ENCODE measurements at regions not wholly inside any gene's neighbourhood (a gene's known extent, or its start where the extent isn't known, plus 50 kb on each side); places are given as distances from the start of the nearest gene placed in this dataset.
"Not testable (repeated sequence)": the region's sequence is repeated elsewhere in the genome, so short reads cannot be mapped to it uniquely, and the experiment has no call there.

GRCh38 chr5:5831622-5832021, 409.1 kb downstream of the ICE1 start:
- not testable (repeated sequence) for DNase-seq

DNA sequence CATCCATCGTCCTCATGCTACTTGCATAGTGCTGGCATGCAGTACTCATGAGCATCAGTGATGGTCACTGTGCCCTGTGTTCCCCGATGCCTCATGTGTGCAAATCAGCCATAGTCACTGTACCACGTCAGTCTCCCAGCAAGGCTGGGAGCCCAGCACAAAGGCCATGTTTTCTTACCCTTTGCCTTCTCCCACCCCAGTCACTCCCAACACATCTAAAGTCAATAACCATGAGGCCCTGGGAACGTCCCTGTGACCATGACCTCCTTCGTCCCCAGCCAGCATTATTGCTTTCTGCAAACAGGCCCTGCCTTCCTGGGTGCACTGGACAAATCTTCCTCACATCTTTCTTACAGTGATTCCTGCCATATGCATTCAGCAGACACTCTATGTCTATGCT, 406.1 kb downstream of the ICE1 start:
- no peak for DNase-seq

DNA sequence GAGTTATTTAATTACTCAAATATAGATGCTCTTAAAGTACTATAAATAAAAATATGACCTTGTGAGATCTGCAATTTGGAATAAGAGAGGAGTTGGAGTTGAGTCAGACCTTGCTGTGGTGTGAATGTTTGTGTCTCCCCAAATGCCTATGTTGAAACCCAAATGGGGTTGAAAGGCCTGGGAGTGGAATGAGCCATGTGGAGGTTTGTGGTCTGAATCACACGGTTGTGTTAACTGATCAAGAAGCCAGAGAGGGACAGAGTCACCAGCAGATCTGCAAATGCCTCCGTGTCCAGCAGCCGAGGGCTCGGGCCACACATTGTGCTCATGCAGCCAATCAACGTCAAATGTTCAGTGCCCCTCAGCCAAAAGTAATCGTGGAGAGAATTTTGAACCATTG, 404.4 kb downstream of the ICE1 start:
- no peak for DNase-seq

DNA sequence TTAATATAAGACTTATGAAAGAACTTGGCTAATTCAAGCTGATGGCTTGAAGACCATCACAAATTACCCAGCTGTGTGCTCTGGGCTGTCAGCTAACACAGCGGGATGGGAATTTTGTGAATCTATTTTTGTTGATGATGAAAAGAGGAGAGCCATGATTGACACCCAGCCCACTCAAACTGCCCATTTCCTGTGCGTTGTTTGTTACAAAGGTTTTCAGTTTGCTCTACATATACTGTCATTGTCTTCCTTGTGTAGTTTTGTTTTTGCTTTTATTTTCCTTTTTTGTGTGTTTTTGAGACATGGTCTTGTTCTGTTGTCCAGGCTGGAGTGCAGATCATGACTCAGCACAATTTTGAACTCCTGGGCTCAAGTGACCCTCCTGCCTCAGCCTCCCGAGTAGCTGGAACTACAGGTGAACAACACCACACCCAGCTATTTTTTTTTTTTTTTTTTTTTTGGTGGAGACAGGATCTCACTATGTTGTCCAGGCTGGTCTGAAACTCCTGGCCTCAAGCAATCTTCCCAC, 400.3 kb downstream of the ICE1 start:
- DNase-seq, result no peak

GRCh38 chr5:5816960-5817359, 394.5 kb downstream of the ICE1 start:
- DNase-seq, result no peak

DNA sequence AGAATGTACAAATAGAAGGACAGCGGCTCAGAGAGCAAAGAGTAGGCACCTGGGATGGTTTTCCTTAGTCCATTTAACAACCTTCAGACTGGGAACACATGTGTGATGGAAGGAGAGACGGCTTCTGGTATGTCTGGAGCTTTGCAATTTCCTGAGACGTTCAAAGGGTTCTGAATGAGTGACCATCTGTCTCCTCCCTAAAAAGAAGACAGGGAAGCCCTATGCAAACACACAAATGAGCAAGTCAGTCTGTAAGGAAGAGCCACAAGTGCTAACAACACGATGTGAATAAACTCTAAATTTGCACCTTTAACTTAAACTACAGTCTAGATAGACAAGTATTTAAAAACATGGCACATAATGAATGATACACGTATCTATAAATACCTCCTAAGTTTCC, 391.0 kb downstream of the ICE1 start:
- no peak for DNase-seq

DNA sequence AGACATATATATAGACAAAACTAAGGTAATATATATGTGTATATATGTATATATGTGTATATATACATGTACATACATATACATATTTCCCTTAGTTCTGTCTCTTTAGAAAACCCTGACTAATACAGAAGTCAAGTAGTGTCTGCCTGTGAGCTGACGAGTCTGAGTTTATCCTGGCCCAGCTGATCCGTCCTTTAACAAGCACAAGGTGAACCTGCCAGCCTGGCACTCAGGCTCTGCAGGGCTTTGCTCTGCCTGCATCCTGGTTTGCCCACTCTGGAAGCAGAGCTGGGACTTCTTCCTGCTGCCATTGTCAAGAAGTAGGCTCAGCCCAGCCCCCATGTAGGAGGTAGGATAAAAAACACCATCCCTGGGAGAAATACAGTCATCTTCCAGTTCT, 388.0 kb downstream of the ICE1 start:
- DNase-seq, result no peak

- DNase-seq, result no peak
Observed at GRCh38 chr5:5805916-5806315, 383.4 kb downstream of the ICE1 start.

DNA sequence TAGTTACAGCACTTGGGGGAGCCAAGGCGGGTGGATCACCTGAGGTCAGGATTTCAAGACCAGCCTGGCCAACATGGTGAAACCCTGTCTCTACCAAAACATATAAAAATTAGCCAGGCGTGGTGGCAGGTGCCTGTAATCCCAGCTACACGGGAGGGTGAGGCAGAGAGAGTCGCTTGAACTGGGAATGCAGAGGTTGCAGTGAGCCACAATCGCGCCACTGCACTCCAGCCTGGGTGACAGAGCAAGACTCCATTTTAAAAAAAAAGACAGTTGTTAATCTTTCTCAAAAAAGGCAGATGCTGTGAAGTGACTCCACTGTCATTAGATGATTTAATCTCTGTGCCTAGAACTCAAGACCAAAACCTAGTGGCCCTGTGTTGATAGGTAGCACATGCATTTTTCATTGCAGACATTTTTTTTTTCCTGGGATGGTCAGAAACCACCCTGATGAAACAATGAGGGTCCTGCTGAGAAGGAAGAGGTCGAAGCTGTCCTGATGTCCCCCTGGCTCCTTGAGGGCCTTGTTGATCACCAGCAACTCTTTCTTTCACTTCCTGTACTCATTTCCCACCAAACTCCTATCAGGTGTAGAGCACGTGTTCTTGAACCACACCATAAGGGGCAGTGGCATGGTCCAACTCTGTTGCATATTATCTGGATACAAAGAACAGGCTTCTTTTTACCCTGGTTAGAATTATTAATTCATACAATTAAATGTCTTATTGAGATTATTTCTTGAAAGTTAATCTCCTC, 382.2 kb downstream of the ICE1 start:
- no peak for DNase-seq

- DNase-seq, result no peak
Observed at GRCh38 chr5:5800801-5801761, 378.6 kb downstream of the ICE1 start.

GRCh38 chr5:5799826-5800225, 377.3 kb downstream of the ICE1 start:
- no peak for DNase-seq

DNA sequence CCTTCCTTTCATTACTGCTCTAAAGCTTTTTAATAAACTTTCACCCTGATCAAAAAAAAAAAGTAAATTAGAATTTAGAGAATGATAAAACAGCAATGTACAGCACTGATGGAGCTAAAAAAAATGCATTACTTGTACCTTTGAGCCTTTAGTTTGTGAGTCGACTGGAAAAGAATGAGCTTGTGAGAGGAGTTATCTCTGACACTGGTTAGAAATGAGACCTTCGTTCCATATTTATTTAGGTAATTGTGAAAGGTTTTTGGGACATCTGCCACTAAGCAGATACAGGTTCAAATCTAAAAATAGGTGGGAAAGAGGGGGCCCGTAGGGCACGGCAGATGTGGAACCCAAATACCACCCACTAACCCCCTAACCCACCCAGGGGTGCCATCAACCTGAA, 376.8 kb downstream of the ICE1 start:
- DNase-seq, result no peak

DNA sequence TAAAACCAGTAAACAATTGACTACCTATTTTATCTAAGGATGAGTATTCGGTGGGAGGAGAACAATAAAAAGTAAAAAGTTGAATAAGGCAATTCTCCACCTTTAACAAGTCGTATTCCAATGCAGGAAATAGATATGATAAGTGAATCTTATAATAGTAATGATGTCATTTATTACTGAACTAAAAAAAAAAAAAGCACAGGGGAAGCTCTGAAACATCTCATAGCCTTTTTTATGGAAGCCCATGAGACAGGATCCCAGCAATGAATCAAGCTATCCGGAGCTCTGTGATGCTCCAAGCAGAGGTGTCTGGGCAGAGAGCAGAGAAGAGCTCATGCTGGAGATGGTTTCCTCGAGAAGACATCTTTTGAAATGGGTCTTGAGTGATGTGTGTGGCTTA, 376.0 kb downstream of the ICE1 start:
- DNase-seq, result no peak

- DNase-seq, result no peak
Observed at GRCh38 chr5:5798041-5798440, 375.6 kb downstream of the ICE1 start.

GRCh38 chr5:5795074-5795771, 372.7 kb downstream of the ICE1 start:
- DNase-seq, result no peak

DNA sequence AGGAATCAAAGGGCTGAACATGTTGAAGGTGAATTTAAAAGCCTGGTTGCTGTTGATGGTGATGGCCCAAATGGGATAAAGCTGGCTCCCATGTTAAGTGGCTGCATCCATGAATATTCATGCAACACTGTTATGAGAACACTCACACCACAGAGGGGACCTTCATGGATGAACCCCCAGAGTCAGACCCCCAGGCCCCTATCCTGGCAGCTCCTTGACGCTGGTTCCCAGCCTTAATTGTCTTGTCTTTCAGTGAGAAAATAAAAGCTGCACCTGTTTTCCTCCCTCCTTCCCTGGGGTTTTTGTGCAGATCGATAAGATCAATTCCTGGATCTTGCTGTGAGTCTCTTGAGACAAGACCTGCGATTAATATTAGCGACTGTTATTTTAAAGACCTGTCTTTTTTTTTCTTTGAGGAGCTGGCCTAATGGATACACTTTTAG, 371.7 kb downstream of the ICE1 start:
- no peak for DNase-seq

- no peak for DNase-seq
Observed at GRCh38 chr5:5793242-5794117, 371.0 kb downstream of the ICE1 start.

DNA sequence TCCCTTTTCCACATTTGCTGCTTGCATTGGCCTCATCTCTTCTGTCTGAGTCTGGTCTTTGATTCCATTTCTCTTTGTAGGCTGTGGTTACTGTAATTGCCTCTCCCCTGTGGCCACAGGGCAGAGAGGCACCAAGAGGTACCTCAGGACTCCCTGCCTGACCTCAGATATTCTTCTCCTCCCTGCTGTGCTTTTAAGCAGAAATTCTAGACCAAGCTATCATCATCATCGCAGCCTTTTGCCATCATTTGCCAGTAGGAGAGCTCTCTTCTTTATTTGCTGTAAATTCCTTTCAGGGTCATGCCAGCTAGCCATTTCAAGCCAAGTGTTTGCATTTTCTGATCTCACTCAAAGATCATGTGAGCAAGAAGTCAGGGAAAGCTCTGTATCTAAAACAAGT, 369.6 kb downstream of the ICE1 start:
- no peak for DNase-seq

- DNase-seq, result no peak
Observed at GRCh38 chr5:5788793-5789192, 366.3 kb downstream of the ICE1 start.

DNA sequence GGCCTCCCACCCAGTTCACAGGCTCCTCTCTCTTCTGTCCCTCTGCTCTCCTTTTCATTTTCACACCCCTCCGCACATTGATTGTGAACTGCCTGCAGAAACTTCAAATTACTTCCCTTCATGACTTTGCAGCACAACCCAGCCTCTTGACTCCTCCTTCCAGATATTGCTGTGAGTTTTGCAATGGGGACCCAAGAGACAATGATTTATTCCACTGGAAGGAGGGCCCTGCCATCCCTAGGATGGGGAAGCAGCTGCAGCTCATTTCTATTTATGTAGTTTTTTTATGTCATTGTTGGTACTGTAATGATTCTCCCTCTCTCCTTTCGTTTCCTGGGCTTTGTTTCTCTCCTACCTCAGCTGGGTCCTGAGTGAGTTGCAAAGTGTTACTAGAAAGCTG, 364.9 kb downstream of the ICE1 start:
- no peak for DNase-seq

- DNase-seq, result no peak
Observed at GRCh38 chr5:5784101-5784500, 361.6 kb downstream of the ICE1 start.

GRCh38 chr5:5783021-5783420, 360.5 kb downstream of the ICE1 start:
- DNase-seq, result no peak
